GM18499 (cell line): ENCODE measurements at regions not wholly inside any gene's neighbourhood (a gene's known extent, or its start where the extent isn't known, plus 50 kb on each side); places are given as distances from the start of the nearest gene placed in this dataset.

Experiments used
- ATAC-seq: cut with Tn5 transposase; IDR thresholded peaks from one replicate; pipeline ENCODE4 v1.9.1; 2021; ENCODE audit warnings: moderate number of reproducible peaks; ENCODE audit not compliant: insufficient read depth, unreplicated experiment

DNA sequence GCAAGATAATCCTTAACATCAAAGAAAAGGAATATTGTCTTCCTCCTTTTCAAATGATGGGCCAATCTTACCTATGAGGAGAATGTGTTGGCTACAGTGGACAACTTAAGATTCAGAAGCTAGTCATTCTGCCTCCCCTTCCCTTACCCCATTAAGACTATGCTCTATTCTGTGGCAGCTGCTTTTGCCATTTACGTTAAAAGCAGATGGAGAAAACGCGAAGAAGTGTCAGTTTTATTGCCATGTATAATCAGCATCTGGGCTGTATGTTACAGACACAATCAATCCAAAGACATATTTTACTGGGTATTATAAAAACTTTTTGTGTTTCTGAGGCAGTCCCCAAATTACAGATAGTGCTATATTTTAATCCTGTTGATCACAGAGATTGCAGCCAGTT, 196.1 kb upstream of the PACRGL start:
- no peak for ATAC-seq

DNA sequence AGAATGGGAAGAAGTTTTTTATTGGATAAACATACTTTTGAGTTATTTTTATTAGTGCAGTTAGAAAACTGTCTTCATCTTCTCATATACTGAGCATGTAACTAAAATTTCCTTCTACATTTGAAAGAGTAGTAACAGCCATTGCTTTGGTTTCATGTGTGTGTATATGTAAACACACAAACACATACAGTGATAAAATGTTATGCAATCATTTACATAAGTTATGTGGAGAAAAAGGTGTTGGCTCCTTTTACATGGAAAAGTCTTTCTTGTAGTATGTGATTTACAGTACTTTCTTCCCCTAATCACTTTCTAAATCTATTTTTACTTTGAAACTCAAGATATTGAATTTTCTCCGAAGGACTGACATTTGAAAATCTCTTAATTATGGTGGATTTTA, 194.3 kb upstream of the PACRGL start:
- ATAC-seq, result no peak

DNA sequence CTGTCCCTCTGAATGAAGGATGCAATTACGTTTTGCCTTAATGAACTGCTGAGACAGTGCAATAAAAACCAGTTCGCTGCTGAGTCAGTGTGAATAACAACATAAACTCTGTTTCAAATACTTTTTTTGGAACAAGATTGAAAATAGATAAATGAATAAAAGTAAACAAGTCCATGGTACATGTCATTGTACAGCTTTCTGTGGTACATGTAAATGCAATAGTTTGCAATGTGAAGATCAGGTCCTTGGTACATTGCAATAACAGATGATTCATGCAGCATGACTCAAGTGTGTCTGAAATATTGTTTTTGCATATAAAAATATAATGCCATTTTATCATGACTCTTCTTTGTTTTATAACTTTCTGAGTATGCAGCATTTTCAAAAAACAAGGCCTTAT, 193.4 kb upstream of the PACRGL start:
- no peak for ATAC-seq

DNA sequence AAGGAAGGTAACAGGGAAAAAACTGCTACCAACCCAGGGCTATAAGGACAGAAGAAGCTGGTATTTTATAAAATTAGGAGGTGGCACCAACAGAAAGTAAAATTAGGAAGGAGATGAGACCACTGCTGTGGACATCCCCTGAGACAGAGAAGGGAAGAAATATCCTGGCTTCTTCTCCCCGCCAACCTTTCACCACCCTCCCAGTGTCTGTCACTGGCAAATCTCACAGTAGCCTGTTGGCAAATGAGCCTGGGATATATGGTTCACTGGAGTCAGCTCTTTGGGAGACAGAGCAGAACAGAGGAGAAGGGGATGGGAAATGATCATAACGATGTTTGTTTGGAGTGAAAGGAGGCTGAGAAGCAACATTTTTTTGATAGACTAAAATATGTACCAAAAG, 190.9 kb upstream of the PACRGL start:
- no peak for ATAC-seq

DNA sequence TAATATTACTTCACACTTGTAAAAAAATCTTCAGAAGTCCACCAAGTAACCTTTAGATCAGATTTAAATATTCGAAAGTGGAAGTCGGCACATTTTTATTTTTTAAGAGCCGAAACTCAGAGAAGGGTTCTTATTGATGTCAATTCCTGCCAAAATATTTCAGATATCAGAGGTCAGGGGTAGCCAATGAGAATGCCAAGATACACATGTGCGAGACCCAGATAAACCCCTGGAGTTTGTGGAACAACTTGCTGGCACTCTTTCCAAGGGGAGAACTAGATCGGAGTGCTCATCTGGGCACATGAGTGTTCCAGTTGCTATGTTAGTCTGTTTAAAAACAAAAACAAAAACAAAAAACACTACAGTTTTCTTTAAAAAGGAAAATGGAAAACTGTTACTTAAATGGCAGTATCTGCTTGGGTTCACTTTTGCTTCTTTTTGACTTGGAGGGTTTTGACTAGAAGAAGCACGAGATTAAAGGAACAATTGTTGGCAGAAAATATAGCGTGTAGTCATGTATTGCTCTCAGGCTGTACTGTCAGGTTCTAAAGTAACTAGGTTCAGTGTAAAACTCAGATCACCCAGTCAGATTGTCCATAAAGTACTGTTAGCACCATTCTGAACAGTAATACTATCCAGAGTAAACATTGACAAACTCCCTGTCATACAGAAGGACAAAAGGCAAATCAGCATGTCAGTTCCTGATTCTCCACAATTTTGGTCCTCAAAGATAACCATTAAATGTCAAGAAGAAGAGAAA, 188.0 kb upstream of the PACRGL start:
- ATAC-seq, result no peak

DNA sequence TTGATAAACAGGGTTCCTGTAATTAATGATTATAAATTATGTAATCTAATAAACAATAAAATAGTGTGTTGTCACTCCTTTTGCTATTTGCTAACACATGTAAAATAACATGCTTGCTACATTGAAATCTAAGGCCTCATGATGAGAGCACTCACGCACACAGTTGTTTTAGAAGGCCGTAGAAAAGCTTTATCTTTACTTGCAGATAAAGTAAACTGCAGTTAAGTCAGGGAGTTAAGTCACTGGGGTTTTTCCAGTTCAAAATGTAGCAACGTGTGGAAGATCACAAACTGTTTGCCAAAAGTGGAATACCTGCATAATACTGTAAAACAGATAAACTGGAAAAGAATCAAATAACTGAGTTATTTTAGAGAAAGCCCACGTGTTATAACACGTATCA, 187.3 kb upstream of the PACRGL start:
- ATAC-seq, result no peak

DNA sequence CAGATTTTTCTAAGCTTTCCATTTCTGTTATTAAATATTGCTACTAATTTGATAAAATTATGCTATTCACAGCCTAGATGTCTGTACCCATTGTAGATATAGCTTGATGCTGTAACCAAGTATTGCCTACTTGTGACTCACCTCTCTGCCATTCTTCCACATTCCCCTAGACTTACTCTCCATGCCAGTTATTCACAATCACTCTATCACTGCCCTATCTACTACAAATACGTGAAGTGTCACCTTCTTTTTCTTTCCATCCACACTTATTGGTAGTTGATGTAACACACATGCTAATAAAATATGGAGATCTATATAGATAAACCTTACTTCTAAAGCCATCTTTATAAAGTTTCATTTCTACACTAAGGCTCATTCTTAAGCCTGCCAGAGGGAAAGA, 179.4 kb upstream of the PACRGL start:
- ATAC-seq, result no peak

DNA sequence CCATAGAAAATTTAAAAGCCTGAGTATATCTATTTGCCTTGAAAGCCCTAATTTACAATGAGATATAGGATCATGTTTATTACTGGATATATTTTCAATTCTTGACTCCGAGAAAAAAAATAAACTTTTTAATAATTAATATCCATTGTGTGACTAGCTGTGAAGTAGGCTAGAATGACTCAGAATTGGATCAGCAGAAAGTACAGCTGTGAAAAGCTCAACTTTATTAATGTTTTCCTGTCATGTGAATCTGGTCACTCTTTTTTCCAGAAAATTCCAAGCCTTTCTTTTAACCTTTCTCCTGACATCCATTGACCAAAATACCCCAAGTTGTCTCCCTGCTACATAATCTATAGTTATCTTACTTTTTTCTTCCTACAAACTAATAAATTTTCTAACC, 171.8 kb upstream of the PACRGL start:
- no peak for ATAC-seq

DNA sequence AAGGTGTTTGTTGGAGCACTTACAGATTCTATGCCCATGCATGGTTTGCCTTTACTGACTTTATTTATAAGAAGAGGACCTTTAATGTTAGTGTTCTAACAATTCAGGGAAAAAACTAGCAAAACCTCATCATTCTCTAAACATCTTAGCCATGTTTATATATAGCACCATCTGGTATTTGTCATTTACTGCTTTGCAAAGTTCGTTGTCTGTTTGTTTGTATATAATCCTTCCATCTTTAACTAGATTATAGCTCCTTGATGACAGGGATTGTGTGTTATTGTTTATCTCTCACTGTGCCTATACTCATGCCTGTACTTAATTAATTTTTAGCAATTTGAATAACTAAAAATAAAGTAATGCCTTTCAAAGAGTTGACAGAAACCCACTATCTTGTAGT, 170.6 kb upstream of the PACRGL start:
- ATAC-seq, result no peak

DNA sequence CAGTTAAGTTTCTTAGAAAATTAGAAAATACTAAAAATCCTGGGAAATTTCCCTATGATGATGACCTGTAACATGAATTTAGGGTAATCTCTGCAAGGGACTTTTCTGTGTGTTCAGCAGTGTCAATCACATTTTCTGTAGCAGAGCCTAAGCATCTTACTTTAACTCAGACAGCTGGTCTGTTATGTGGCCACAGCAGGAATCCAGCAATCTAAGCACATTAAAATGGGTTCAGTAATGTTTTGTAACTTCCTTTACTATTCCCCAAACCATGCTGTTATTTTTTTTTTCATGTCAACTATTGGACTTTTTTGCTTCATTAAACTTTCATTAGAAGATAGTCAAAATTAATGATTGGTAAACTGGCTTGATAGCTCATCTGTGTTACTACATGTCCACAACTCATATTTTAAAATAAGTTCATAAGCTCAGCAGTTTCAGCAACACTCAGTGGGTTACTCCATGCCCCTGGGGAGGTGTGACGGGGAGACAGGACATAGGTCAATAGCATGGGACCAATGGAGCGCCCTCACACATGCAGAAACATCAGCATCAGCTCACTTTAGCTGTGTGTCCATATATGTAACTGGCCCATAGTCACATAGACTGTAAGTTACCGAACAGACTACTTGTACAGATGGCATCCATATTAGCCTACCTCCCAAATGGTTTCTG, 168.0 kb upstream of the PACRGL start:
- no peak for ATAC-seq

DNA sequence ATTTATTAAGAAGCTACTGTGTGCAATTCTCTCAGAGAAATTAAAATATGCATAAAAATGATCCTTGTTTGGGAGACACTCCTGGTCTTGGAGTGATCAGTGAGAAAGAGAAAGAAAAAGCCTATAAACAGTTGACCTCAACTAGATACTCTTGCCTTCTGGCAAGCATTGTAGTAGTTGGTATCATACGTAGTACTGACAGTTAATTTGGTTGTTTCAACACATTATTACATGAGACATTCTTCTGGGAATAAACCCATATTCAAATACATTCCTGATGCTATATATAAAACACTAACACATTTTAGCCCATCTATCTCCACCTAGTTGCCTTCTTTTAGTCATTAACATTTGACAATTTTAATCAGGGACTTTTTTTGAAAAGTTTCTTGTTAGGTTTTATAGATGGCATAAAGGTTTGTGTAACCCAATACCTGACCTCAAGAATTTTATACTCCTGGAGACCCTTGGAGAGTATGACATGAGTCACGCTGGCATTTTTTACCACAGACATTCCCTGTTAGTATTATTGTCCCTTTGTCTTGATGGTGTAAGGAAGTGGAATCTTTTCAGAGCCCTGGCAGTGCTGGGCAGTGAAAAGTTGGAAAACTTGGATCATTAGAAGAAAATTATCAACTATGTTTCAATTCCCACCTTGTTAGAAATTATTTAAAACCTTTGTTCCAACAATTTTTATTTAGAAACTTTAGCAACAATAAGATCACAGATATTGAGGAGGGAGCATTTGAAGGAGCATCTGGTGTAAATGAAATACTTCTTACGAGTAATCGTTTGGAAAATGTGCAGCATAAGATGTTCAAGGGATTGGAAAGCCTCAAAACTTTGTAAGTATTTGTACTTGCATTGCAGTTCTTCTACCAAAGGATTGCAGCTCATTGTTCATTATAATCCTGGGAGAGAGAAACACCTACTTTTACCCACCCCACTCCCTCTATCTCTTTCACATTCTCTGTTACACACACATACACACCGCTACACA, 167.1 kb upstream of the PACRGL start:
- ATAC-seq, result no peak

DNA sequence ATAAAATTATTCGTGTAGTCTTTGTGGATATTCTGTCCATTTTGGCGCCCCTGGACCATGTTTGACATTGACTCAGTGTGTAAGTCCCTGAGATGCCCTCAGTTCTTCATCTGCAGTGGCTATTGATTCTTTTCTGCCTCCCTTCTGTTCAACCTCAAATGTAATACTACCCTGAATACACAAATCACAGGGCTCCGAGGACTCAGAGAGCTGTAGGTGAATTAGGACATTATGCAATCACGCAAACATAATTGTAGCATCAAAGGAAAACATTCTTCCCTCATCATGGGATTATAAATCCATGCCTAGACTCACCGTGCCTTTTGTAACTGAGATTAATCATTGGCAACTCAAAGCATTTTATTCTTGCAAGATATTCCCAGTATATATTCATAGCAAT, 161.4 kb upstream of the PACRGL start:
- ATAC-seq, result no peak

DNA sequence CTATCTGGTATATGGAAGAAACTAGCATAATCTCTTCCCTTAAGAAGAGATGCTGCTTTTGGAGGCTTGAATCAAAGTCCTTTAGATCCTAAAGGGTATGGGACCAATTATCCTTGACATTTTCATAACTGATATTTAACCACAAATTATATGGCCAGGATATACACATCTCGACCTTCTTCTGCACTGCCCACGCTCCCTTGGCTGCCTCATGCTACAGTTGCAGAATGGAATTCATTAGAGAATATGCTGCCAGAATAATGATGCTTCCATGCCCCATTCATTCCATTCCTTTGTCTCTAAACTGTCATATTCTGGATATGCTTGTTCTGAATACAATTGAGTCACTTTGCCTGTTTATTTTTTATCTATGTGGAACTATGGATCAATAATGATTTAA, 157.1 kb upstream of the PACRGL start:
- no peak for ATAC-seq

DNA sequence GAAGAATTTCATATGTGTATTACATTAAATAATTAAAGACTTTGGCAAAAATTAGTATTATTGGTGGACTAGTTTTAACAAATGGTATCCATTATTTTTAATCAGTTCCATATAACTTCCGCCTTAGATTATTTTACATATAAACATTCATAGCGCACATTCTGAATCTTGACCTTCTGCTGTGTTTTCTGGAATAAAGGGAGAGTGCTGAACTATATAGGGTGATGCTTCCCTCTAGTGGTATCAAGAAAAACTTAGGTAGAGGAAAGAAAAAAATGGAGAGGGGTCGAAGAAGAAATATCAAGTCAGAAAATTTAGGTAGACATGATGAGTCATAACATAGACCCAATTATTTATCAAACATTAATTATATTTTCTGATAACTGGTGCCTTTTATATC, 155.6 kb upstream of the PACRGL start:
- no peak for ATAC-seq

DNA sequence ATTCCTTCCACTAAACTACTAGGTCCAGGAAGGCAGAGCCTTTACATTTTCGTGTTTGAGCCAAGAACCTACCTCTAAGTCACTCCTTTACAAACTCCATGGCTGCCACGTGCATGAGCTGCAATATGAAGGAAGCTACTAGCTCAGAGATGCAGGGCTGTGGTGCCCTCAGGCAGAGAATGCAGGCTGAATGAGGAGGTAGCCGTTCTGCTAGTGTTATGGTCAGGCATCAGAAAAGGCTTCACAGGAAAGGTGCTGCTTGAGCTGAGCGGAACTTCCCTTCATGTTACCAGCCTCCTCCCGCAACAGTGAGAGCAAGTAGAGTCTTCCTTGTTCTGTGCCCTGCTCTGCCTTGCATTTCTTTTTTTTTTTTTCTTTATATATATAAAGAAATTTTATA, 148.3 kb upstream of the PACRGL start:
- no peak for ATAC-seq

DNA sequence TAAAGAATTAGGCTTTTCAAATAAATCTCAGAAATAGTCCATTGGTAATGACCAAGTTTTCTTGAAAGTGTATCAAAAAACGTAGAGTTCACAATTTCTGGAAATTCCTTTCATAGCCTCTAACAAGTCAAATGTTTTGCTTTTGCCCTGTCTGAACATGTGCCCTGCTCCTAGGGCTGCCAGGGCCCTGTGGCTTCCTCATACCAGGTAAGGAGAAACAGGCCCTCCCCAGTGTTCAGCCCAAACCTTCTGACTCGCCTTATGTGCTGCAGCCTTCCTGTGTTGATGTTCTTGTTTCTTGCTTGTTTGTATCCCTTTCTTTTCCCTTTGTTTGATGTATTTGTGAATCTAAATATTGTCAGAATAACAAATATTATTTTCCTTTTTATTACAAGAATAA, 146.1 kb upstream of the PACRGL start:
- no peak for ATAC-seq

DNA sequence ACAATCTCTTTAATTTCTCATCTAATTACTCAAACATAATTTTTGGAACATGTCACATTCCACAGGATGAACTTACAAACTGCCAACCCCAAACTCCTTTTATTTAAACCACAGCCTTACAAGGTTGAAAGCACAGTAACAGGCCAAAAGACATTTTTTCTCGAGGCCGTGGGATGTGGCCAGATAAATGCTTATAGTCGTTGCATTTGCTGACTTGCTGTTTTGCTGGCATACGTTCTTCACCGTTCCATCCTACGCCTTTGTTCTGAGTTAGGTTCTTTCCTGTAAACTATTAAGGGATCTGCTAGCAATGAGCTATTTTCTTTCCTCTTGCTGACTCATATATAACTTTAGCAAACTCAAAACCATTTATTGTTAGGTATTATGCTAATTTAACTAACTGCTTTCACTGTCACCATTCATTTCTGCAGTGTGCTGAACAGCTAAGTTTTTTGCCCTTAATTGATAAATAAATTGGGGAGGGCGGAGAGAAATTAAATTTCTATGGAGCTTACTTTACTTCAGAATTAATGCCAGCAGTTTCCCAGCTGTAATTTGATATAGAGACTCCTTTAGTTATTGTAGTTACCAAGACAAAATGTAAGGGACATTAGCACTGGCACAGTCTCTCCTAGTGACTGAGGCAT, 135.1 kb upstream of the PACRGL start:
- ATAC-seq, result no peak

DNA sequence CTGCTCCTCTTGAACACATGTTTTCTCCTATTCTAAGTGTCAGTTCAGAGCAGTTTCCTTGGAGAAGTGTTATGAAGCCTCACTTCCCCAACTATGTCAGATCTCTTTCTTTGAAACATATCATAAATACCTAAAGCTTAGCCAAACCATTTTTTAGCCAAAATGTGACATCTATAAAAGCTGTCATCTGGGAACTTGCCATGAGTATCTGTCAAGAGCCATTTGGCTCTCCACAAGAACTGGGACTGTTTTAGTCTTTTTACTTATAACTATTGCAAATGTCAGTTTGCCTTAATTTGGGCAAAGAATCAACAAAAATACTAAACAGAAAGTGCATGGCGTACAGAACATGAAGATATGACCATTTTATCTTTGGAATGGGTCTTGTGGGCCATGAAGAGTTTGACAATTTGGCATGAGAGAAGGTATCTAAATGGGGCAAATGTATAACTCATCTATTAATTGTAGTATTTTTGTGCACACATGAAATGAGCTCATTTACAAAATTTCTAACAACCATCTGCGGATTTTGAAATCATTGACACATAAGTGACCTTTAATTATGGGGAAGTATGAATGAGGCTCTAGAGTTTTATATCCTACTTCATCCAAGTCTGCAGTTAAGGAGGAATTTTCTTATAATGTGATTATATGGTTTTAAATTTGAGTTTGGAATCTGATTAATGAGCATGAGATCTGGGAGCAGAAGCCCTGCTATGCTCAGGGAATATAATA, 129.1 kb upstream of the PACRGL start:
- ATAC-seq, result no peak

DNA sequence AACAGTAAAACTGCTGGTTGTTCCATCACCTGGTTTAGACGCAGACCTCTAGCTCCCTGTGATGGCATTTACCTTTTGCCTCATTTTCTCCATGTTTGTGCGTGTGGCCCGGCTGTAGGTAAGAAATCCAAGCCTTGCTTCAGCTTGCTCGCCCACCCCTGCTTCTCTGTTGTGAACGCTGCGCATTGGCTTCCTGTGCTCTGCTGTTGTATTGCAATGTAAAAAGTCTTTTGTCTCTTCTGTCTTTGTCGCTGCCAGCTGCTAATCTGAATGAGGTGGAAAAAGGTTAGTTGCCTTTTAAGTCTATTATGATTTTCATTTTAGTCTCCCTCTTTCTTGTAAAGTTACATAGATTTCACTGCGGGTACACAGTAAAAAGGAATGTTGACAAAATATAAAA, 127.3 kb upstream of the PACRGL start:
- no peak for ATAC-seq

DNA sequence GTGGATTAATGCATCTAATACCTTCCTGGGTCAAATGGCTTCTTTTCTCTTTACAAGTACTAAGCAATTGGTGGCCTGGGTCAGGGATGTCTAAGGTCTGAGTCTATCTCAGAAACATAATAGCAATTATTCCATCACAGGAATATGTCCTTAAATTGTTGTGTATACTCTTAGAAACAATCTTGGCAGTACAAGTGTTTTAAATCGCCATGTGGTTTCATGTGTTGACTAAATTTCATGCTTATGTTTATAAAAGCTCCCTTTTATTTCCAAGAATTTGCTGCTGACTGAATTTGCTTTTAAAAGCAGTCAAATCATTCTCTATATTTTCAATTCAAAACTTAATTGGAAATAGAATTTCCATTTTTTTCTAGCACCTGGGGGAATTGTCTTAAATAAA, 125.3 kb upstream of the PACRGL start:
- ATAC-seq, result no peak
